ENCODE measurements at regions not wholly inside any gene's neighbourhood (a gene's known extent, or its start where the extent isn't known, plus 50 kb on each side); places are given as distances from the start of the nearest gene placed in this dataset.

DNA sequence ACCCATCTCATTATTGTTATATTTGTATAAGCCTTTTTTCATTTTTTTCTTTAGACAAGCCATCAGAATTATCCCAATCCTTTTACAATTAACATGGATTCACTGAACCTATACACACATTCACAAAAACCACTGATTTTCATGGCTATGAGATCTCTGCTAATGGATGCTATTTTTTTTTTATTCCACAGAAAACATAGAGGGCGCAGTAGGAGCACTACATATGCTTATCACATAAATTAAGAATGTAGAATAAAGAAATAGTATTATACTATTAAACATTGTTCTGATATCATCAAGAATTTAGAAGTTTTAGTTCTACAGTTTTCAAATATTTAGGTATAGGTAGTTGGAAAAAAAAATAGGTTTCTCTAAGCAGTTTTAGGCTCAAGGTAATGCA lies 1477.4 kb downstream of the ARAP2 start:
- TF ChIP-seq CTCF (conservative IDR thresholded peaks at IDR 0.05; ENCODE audit: low read depth, low read length), result no peak; the same call in 1 of the 2 replicates
- no peak for TF ChIP-seq EZH2 (IDR thresholded peaks at IDR 0.05; ENCODE audit: borderline replicate concordance, low read depth, low read length, poor library complexity, severe bottlenecking)
